Gastrocnemius medialis (tissue), 4 donors: ENCODE measurements at regions not wholly inside any gene's neighbourhood (a gene's known extent, or its start where the extent isn't known, plus 50 kb on each side); places are given as distances from the start of the nearest gene placed in this dataset.

ENCODE experiments used
- ATAC-seq, 2 donors: fragments of 150-250 bp; one replicate each; pipeline ENCODE4 v1.9.1; 2016
- DNase-seq, 2 donors: peaks; one replicate each; pipeline ENCODE4 v3.0.0-alpha.2; 2019
- H3K27ac ChIP-seq, 4 donors: fragments of 200-600 bp; sonication (generic); 1 replicate in 1 of 4; 2 replicates in 3 of 4; pipeline ENCODE4 v1.5.1; 2016 to 2018; ENCODE audit warnings: mild to moderate bottlenecking in 2 of 4, moderate library complexity in 1 of 4
- H3K27me3 ChIP-seq, 3 donors: fragments of 200-600 bp; sonication (generic) in 2 of 3; 1 replicate in 1 of 3; 2 replicates in 2 of 3; pipeline versions ENCODE4 v1.5.1 to v1.6.0; 2016 to 2019; ENCODE audit warnings: mild to moderate bottlenecking in 1 of 3, moderate library complexity in 1 of 3
- H3K36me3 ChIP-seq, 2 donors: fragments of 200-600 bp; sonication (generic) in 1 of 2; one replicate each; pipeline ENCODE4 v1.5.1; 2017 to 2018
- H3K4me1 ChIP-seq, 2 donors: fragments of 200-600 bp; sonication (generic) in 1 of 2; one replicate each; pipeline ENCODE4 v1.5.1; 2016 to 2017; ENCODE audit warnings: mild to moderate bottlenecking in 2 of 2
- H3K4me3 ChIP-seq, 4 donors: fragments of 200-600 bp; sonication (generic) in 3 of 4; 1 replicate in 1 of 4; 2 replicates in 3 of 4; pipeline ENCODE4 v1.5.1; 2016 to 2019; ENCODE audit warnings: mild to moderate bottlenecking in 2 of 4
- H3K9me3 ChIP-seq, 3 donors: fragments of 200-600 bp; sonication (generic) in 2 of 3; 1 replicate in 1 of 3; 2 replicates in 2 of 3; pipeline ENCODE4 v1.5.1; 2016 to 2019
- CTCF ChIP-seq, 5 experiments: fragments of 450-650 bp in 3 of 5; fragments of 200-600 bp in 2 of 5; sonication (generic) in 2 of 5; IDR thresholded peaks in 4 of 5; conservative IDR thresholded peaks in 1 of 5; 1 replicate in 4 of 5; 2 replicates in 1 of 5; pipeline ENCODE4 v1.5.1; 2016 to 2019; ENCODE audit warnings: antibody characterized with exemption in 5 of 5, mild to moderate bottlenecking in 3 of 5, moderate library complexity in 3 of 5
- POLR2A ChIP-seq, 2 donors: fragments of 450-650 bp; IDR thresholded peaks; one replicate each; pipeline ENCODE4 v1.6.1; 2017; ENCODE audit warnings: antibody characterized with exemption in 2 of 2, mild to moderate bottlenecking in 2 of 2, moderate library complexity in 2 of 2
- in situ Hi-C, 4 donors: fragments of 200-750 bp; cut with MboI; loops; one replicate each; pipeline versions ENCODE4 v1.15.0 to v1.8.0; 2017; ENCODE audit warnings: low sequenced_read_pairs in 4 of 4
- intact Hi-C: fragments of 100-400 bp; cut with DNase I; formaldehyde crosslinking; loops from one replicate; pipeline ENCODE4 v1.15.1; 2023; ENCODE audit warnings: low total_unique reads

- ATAC-seq, result no peak
- no peak overlapping the region for H3K27ac ChIP-seq
- H3K4me1 ChIP-seq, result no peaks in the 10 kb centered on the region
- no peaks in the 10 kb centered on the region for H3K9me3 ChIP-seq
- H3K27me3 ChIP-seq, result no peaks in the 10 kb centered on the region
- in situ Hi-C loops, result no loop called here
- no peak overlapping the region for H3K4me3 ChIP-seq
- no peaks in the 10 kb centered on the region for H3K36me3 ChIP-seq
- intact Hi-C loops, result no loop called here
- TF ChIP-seq CTCF (IDR thresholded peaks at IDR 0.05 in 4 of 5, conservative IDR thresholded peaks at IDR 0.05 in 1 of 5), result no peak
- TF ChIP-seq POLR2A (IDR thresholded peaks at IDR 0.05), result no peak
- DNase-seq, result no peak
Observed at GRCh38 chr10:131682271-131682962, 218.4 kb upstream of the PPP2R2D start.

- no peaks in the 10 kb centered on the region for H3K9me3 ChIP-seq
- TF ChIP-seq CTCF (IDR thresholded peaks at IDR 0.05 in 4 of 5, conservative IDR thresholded peaks at IDR 0.05 in 1 of 5) (no peak), POLR2A (IDR thresholded peaks at IDR 0.05) (no peak)
- H3K4me3 ChIP-seq, result no peak overlapping the region
- intact Hi-C loops, result no loop called here
- H3K36me3 ChIP-seq, result no peaks in the 10 kb centered on the region
- H3K27ac ChIP-seq, result no peak overlapping the region
- in situ Hi-C loops, result no loop called here
- H3K27me3 ChIP-seq, result no peaks in the 10 kb centered on the region
- H3K4me1 ChIP-seq, result no peaks in the 10 kb centered on the region
- no peak for ATAC-seq
- no peak for DNase-seq
Observed at GRCh38 chr10:131683281-131683861, 217.4 kb upstream of the PPP2R2D start.

- no peaks in the 10 kb centered on the region for H3K9me3 ChIP-seq
- no peaks in the 10 kb centered on the region for H3K36me3 ChIP-seq
- no peaks in the 10 kb centered on the region for H3K27me3 ChIP-seq
- DNase-seq, result no peak
- H3K4me3 ChIP-seq, result no peak overlapping the region
- TF ChIP-seq CTCF (IDR thresholded peaks at IDR 0.05 in 4 of 5, conservative IDR thresholded peaks at IDR 0.05 in 1 of 5) (no peak), POLR2A (IDR thresholded peaks at IDR 0.05) (no peak)
- intact Hi-C loops (no loop called here), in situ Hi-C loops (no loop called here)
- no peak for ATAC-seq
- H3K27ac ChIP-seq, result no peak overlapping the region
- H3K4me1 ChIP-seq, result no peaks in the 10 kb centered on the region
Observed at GRCh38 chr10:131683941-131684340, 216.9 kb upstream of the PPP2R2D start.

GRCh38 chr10:131685007-131685406 is 215.8 kb upstream of the PPP2R2D start:
- ATAC-seq, result no peak
- no peaks in the 10 kb centered on the region for H3K36me3 ChIP-seq
- intact Hi-C loops, result no loop called here

More at GRCh38 chr10:131685007-131685406, 215.8 kb upstream of the PPP2R2D start:
- H3K9me3 ChIP-seq, result no peaks in the 10 kb centered on the region
- no peak for DNase-seq
- no peaks in the 10 kb centered on the region for H3K27me3 ChIP-seq
- no peak overlapping the region for H3K27ac ChIP-seq
- no peak overlapping the region for H3K4me3 ChIP-seq
- H3K4me1 ChIP-seq, result no peaks in the 10 kb centered on the region
- TF ChIP-seq CTCF (IDR thresholded peaks at IDR 0.05 in 4 of 5, conservative IDR thresholded peaks at IDR 0.05 in 1 of 5) (no peak), POLR2A (IDR thresholded peaks at IDR 0.05) (no peak)
- in situ Hi-C loops, result no loop called here
